HL-60 (cell line): ENCODE measurements at regions not wholly inside any gene's neighbourhood (a gene's known extent, or its start where the extent isn't known, plus 50 kb on each side); places are given as distances from the start of the nearest gene placed in this dataset.

ENCODE experiments used
- DNase-seq, 2 experiments: peaks; one replicate each; pipeline ENCODE4 v3.0.0-alpha.2; 2010 to 2020; ENCODE audit warnings: low read depth in 1 of 2, low spot score in 1 of 2
- H3K27ac ChIP-seq: fragments of 250-450 bp; sonication (Bioruptor Pico); replicated peaks from 2 replicates; pipeline ENCODE4 v1.5.1; 2020; ENCODE audit warnings: mild to moderate bottlenecking, moderate library complexity
- H3K27me3 ChIP-seq: fragments of 250-450 bp; sonication (Bioruptor Pico); 2 replicates; pipeline ENCODE4 v1.5.1; 2021; ENCODE audit warnings: mild to moderate bottlenecking, moderate library complexity; ENCODE audit not compliant: insufficient read depth, poor library complexity, severe bottlenecking
- H3K4me3 ChIP-seq: replicated peaks from 2 replicates; pipeline ENCODE4 v1.5.1; 2011; ENCODE audit warnings: mild to moderate bottlenecking, control low read depth, low read length; ENCODE audit not compliant: insufficient read depth
- GABPA ChIP-seq: IDR thresholded peaks from 2 replicates; pipeline ENCODE4 v1.6.1; 2012; ENCODE audit warnings: low read depth
- POLR2AphosphoS5 ChIP-seq: IDR thresholded peaks from 2 replicates; pipeline ENCODE4 v1.6.1; 2012; ENCODE audit warnings: low read depth
- SPI1 ChIP-seq: IDR thresholded peaks from 2 replicates; pipeline ENCODE4 v1.6.1; 2012; ENCODE audit warnings: low read depth, mild to moderate bottlenecking, borderline replicate concordance
- TF ChIP-seq, protein P1 (sequence below): IDR thresholded peaks from one replicate; pipeline ENCODE4 v1.5.1; 2011; ENCODE audit warnings: low read length, control low read depth, inconsistent platforms; ENCODE audit not compliant: insufficient read depth
- TF ChIP-seq, protein P2 (sequence below): IDR thresholded peaks from 2 replicates; pipeline ENCODE4 v1.6.1; 2012; ENCODE audit warnings: low read depth; ENCODE audit not compliant: insufficient replicate concordance

DNA sequence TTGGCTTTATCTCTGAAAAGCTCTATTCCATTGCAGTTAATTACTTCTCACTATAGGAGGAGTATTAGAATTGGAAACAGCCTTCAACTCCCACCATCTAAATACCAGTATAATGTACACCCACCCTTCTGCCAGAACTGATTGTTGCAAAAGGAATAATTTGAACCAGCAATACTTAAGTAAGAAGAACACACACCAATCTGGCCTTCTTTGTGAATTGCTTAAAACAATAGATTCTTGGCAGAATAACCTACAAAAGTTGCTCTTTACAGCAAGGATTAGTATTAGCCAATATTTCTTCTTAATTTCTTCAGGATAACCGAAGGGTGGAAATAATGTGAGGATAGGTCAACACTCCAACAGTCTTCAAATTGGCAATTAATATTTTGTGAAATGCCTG, 54.9 kb upstream of the ADAMTS5 start:
- Histone ChIP-seq H3K4me3 (no peak overlapping the region), H3K27ac (no peak overlapping the region), H3K27me3 (no peaks in the 10 kb centered on the region)
- DNase-seq = no peak
- TF ChIP-seq GABPA = no peak
- TF ChIP-seq, protein P1, sequence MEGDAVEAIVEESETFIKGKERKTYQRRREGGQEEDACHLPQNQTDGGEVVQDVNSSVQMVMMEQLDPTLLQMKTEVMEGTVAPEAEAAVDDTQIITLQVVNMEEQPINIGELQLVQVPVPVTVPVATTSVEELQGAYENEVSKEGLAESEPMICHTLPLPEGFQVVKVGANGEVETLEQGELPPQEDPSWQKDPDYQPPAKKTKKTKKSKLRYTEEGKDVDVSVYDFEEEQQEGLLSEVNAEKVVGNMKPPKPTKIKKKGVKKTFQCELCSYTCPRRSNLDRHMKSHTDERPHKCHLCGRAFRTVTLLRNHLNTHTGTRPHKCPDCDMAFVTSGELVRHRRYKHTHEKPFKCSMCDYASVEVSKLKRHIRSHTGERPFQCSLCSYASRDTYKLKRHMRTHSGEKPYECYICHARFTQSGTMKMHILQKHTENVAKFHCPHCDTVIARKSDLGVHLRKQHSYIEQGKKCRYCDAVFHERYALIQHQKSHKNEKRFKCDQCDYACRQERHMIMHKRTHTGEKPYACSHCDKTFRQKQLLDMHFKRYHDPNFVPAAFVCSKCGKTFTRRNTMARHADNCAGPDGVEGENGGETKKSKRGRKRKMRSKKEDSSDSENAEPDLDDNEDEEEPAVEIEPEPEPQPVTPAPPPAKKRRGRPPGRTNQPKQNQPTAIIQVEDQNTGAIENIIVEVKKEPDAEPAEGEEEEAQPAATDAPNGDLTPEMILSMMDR = no peak
- no peak for TF ChIP-seq POLR2AphosphoS5
- TF ChIP-seq, protein P2, sequence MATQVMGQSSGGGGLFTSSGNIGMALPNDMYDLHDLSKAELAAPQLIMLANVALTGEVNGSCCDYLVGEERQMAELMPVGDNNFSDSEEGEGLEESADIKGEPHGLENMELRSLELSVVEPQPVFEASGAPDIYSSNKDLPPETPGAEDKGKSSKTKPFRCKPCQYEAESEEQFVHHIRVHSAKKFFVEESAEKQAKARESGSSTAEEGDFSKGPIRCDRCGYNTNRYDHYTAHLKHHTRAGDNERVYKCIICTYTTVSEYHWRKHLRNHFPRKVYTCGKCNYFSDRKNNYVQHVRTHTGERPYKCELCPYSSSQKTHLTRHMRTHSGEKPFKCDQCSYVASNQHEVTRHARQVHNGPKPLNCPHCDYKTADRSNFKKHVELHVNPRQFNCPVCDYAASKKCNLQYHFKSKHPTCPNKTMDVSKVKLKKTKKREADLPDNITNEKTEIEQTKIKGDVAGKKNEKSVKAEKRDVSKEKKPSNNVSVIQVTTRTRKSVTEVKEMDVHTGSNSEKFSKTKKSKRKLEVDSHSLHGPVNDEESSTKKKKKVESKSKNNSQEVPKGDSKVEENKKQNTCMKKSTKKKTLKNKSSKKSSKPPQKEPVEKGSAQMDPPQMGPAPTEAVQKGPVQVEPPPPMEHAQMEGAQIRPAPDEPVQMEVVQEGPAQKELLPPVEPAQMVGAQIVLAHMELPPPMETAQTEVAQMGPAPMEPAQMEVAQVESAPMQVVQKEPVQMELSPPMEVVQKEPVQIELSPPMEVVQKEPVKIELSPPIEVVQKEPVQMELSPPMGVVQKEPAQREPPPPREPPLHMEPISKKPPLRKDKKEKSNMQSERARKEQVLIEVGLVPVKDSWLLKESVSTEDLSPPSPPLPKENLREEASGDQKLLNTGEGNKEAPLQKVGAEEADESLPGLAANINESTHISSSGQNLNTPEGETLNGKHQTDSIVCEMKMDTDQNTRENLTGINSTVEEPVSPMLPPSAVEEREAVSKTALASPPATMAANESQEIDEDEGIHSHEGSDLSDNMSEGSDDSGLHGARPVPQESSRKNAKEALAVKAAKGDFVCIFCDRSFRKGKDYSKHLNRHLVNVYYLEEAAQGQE = no peak
- no peak for TF ChIP-seq SPI1

DNA sequence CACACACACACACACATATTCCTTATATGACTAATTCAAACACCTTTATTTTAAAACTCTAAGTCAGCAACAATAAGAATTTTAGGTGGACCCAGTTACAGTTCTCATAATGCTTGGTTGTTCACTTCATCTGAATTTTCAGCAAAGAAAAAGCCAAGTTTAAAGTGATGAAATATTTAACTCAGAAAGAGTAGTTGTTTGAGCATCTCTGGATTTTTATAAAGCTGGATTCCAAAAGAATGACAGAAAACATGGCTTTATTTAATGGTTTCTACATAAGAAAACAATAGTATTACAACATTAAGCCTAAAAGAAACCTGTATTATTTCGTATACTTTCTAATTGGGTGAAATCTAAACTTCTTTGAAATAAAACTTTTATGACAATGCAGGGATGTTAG, 54.2 kb upstream of the ADAMTS5 start:
- Histone ChIP-seq H3K27ac (no peak overlapping the region), H3K4me3 (no peak overlapping the region), H3K27me3 (no peaks in the 10 kb centered on the region)
- no peak for DNase-seq
- TF ChIP-seq, protein P2 = no peak
- no peak for TF ChIP-seq GABPA
- TF ChIP-seq, protein P1 = no peak
- TF ChIP-seq POLR2AphosphoS5 = no peak

DNA sequence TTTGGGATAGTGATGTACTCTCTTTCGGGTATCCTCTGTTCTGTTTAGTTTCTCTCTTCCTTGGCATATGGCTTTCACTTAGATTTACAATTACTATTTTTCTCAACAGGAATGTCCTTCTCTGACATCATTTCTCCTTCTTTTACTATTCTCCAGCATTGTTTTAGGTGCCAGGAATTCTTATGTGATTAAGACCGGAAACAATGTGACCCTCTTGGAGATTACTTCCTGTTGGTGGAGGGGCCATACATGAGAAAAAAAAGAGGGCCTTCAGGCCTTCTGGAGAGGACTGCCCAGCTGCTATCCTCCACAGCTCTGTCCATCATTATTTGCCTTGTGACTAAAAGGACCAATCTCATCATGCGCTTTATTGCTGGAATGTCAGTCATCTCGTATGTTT, 50.4 kb upstream of the ADAMTS5 start:
- TF ChIP-seq POLR2AphosphoS5 = no peak
- TF ChIP-seq GABPA = no peak
- no peak for TF ChIP-seq SPI1
- TF ChIP-seq, protein P2 = no peak
- TF ChIP-seq, protein P1 = no peak

More for the DNA sequence above, 50.4 kb upstream of the ADAMTS5 start:
- DNase-seq = no peak
- no peaks in the 10 kb centered on the region for H3K27me3 ChIP-seq
- H3K27ac ChIP-seq = no peak overlapping the region
- H3K4me3 ChIP-seq = no peak overlapping the region
